H9 (cell line): ENCODE measurements at regions not wholly inside any gene's neighbourhood (a gene's known extent, or its start where the extent isn't known, plus 50 kb on each side); places are given as distances from the start of the nearest gene placed in this dataset.

Experiments used
- DNase-seq: peaks from one replicate; pipeline ENCODE4 v3.0.0-alpha.2; 2017
- H2AFZ ChIP-seq: one replicate; pipeline ENCODE4 v1.6.1; 2013; ENCODE audit warnings: mild to moderate bottlenecking, low read length, control low read depth, moderate library complexity
- H2AK5ac ChIP-seq: 2 replicates; pipeline ENCODE4 v1.6.1; 2013; ENCODE audit warnings: low read length, control low read depth, mixed read lengths; ENCODE audit not compliant: insufficient read length
- H2BK120ac ChIP-seq: one replicate; pipeline ENCODE4 v1.6.1; 2013; ENCODE audit warnings: low read depth, mild to moderate bottlenecking, low read length, control low read depth, inconsistent platforms; ENCODE audit not compliant: poor library complexity, severe bottlenecking
- H2BK12ac ChIP-seq: 2 replicates; pipeline ENCODE4 v1.6.1; 2013; ENCODE audit warnings: low read length, control low read depth, mixed read lengths, low read depth; ENCODE audit not compliant: insufficient read length
- H2BK15ac ChIP-seq: 2 replicates; pipeline ENCODE4 v1.6.1; 2013; ENCODE audit warnings: low read depth, low read length, control low read depth
- H2BK20ac ChIP-seq: one replicate; pipeline ENCODE4 v1.6.1; 2013; ENCODE audit warnings: low read depth, mild to moderate bottlenecking, low read length, control low read depth, inconsistent platforms; ENCODE audit not compliant: poor library complexity, severe bottlenecking
- H2BK5ac ChIP-seq: 2 replicates; pipeline ENCODE4 v1.6.1; 2013; ENCODE audit warnings: low read length, control low read depth, mixed read lengths; ENCODE audit not compliant: insufficient read length
- H3K14ac ChIP-seq: 2 replicates; pipeline ENCODE4 v1.6.1; 2013; ENCODE audit warnings: low read length, control low read depth; ENCODE audit not compliant: insufficient read depth
- H3K18ac ChIP-seq: 2 replicates; pipeline ENCODE4 v1.6.1; 2013; ENCODE audit warnings: low read depth, mild to moderate bottlenecking, mixed read lengths, low read length, control low read depth; ENCODE audit not compliant: insufficient read length
- H3K23ac ChIP-seq: 2 replicates; pipeline ENCODE4 v1.6.1; 2013; ENCODE audit warnings: low read length, control low read depth, mixed read lengths, low read depth; ENCODE audit not compliant: insufficient read length
- H3K23me2 ChIP-seq: 2 replicates; pipeline ENCODE4 v1.6.1; 2013; ENCODE audit warnings: low read depth, mild to moderate bottlenecking, mixed read lengths, low read length, control low read depth; ENCODE audit not compliant: insufficient read length, poor library complexity, severe bottlenecking
- H3K27ac ChIP-seq: 2 replicates; pipeline ENCODE4 v1.5.1; 2013; ENCODE audit warnings: low read length, control low read depth, mixed read lengths, low read depth; ENCODE audit not compliant: insufficient read length
- H3K27me3 ChIP-seq: 2 replicates; pipeline ENCODE4 v1.6.1; 2013; ENCODE audit warnings: low read length, control low read depth, inconsistent platforms; ENCODE audit not compliant: insufficient read depth
- H3K4ac ChIP-seq: 2 replicates; pipeline ENCODE4 v1.6.1; 2013; ENCODE audit warnings: low read depth, mild to moderate bottlenecking, control low read depth, inconsistent platforms, low read length, moderate library complexity
- H3K4me1 ChIP-seq: 2 replicates; pipeline ENCODE4 v1.6.1; 2013; ENCODE audit warnings: low read length, control low read depth, inconsistent platforms; ENCODE audit not compliant: insufficient read depth
- H3K4me2 ChIP-seq: 2 replicates; pipeline ENCODE4 v1.6.1; 2013; ENCODE audit warnings: low read length, control low read depth, mixed read lengths; ENCODE audit not compliant: insufficient read length, insufficient read depth
- H3K56ac ChIP-seq: 2 replicates; pipeline ENCODE4 v1.6.1; 2013; ENCODE audit warnings: low read depth, mild to moderate bottlenecking, mixed read lengths, low read length, control low read depth; ENCODE audit not compliant: insufficient read length
- H3K79me1 ChIP-seq: 2 replicates; pipeline ENCODE4 v1.6.1; 2013; ENCODE audit warnings: low read depth, mild to moderate bottlenecking, moderate library complexity, low read length, control low read depth, inconsistent platforms; ENCODE audit not compliant: insufficient read depth, poor library complexity, severe bottlenecking
- H3K79me2 ChIP-seq: 2 replicates; pipeline ENCODE4 v1.6.1; 2013; ENCODE audit warnings: low read length, control low read depth, inconsistent platforms; ENCODE audit not compliant: insufficient read depth
- H3K9ac ChIP-seq: 2 replicates; pipeline ENCODE4 v1.6.1; 2013; ENCODE audit warnings: low read length, control low read depth, mixed read lengths; ENCODE audit not compliant: insufficient read length; ENCODE audit errors: extremely low read depth
- H3K9me3 ChIP-seq: one replicate; pipeline ENCODE4 v1.6.1; 2013; ENCODE audit warnings: low read depth, low read length, inconsistent platforms; ENCODE audit not compliant: control insufficient read depth
- H3T11ph ChIP-seq: one replicate; pipeline ENCODE4 v1.6.1; 2013; ENCODE audit warnings: mild to moderate bottlenecking, low read length, control low read depth, inconsistent platforms
- H4K20me1 ChIP-seq: one replicate; pipeline ENCODE4 v1.6.1; 2013; ENCODE audit not compliant: control insufficient read depth, insufficient read length, insufficient read depth
- H4K5ac ChIP-seq: 2 replicates; pipeline ENCODE4 v1.6.1; 2013; ENCODE audit warnings: low read depth, mild to moderate bottlenecking, mixed read lengths, low read length, control low read depth; ENCODE audit not compliant: insufficient read length
- H4K8ac ChIP-seq: replicated peaks from 2 replicates; pipeline ENCODE4 v1.6.1; 2013; ENCODE audit warnings: low read length, control low read depth, mixed read lengths, low read depth; ENCODE audit not compliant: insufficient read length
- H4K91ac ChIP-seq: 2 replicates; pipeline ENCODE4 v1.6.1; 2013; ENCODE audit warnings: low read depth, mild to moderate bottlenecking, moderate library complexity, mixed read lengths, low read length, control low read depth; ENCODE audit not compliant: insufficient read length
- H3K27ac Mint-ChIP-seq, 3 experiments: 2 replicates in 2 of 3; 3 replicates in 1 of 3; pipeline ENCODE4 v1.8.0; 2020 to 2021; ENCODE audit warnings: mixed read lengths in 3 of 3, mild to moderate bottlenecking in 1 of 3, moderate library complexity in 1 of 3
- H3K27me3 Mint-ChIP-seq: 2 replicates; pipeline ENCODE4 v1.8.0; 2021; ENCODE audit warnings: low read depth, mild to moderate bottlenecking, moderate library complexity, mixed read lengths
- H3K36me3 Mint-ChIP-seq, 3 experiments: 2 replicates in 2 of 3; 3 replicates in 1 of 3; pipeline ENCODE4 v1.8.0; 2020 to 2021; ENCODE audit warnings: low read depth in 3 of 3, mixed read lengths in 3 of 3; ENCODE audit not compliant: insufficient read depth in 1 of 3
- H3K4me1 Mint-ChIP-seq, 2 experiments: 2 replicates each; pipeline ENCODE4 v1.8.0; 2020; ENCODE audit warnings: mixed read lengths in 2 of 2
- H3K4me3 Mint-ChIP-seq, 2 experiments: 2 replicates in 1 of 2; 3 replicates in 1 of 2; pipeline ENCODE4 v1.8.0; 2020 to 2021; ENCODE audit warnings: mild to moderate bottlenecking in 2 of 2, mixed read lengths in 2 of 2, moderate library complexity in 1 of 2
- H3K9me3 Mint-ChIP-seq, 2 experiments: 2 replicates in 1 of 2; 3 replicates in 1 of 2; pipeline ENCODE4 v1.8.0; 2020; ENCODE audit warnings: mild to moderate bottlenecking in 2 of 2, mixed read lengths in 2 of 2, moderate library complexity in 1 of 2
- CTCF ChIP-seq: fragments of 200-600 bp; sonication (generic); conservative IDR thresholded peaks from 3 replicates; pipeline ENCODE4 v1.8.0; 2021; ENCODE audit warnings: antibody characterized with exemption, mild to moderate bottlenecking
- WGBS: extraction: QIAGEN DNeasy Blood & Tissue Kit; methylation state at CpG from one replicate; pipeline ENCODE4 v1.1.7; 2013; ENCODE audit warnings: missing lambda C conversion rate, low lambda C conversion rate, mixed read lengths; ENCODE audit not compliant: insufficient read length; ENCODE audit errors: extremely low coverage; 5-methylcytosine and 5-hydroxymethylcytosine counted together

GRCh38 chr10:117443686-117444041 lies 68.4 kb upstream of the PDZD8 start:
- no peak for TF ChIP-seq CTCF
- no peak overlapping the region for H3K4me3 Mint-ChIP-seq

More at GRCh38 chr10:117443686-117444041, 68.4 kb upstream of the PDZD8 start:
- no peak overlapping the region for H3K4ac ChIP-seq
- no peak overlapping the region for H2BK5ac ChIP-seq
- H3K9me3 ChIP-seq: peaks cover 15% of the 10 kb centered on the region
- H4K91ac ChIP-seq: no peak overlapping the region
- no peak overlapping the region for H3K27ac ChIP-seq
- no peaks in the 10 kb centered on the region for H4K20me1 ChIP-seq
- no peak overlapping the region for H3K23ac ChIP-seq
- H3K27me3 ChIP-seq: no peaks in the 10 kb centered on the region
- no peak overlapping the region for H2BK120ac ChIP-seq
- H2BK20ac ChIP-seq: no peak overlapping the region
- no peak overlapping the region for H2AK5ac ChIP-seq
- no peaks in the 10 kb centered on the region for H3K79me2 ChIP-seq
- no peak overlapping the region for H2BK15ac ChIP-seq
- no peak overlapping the region for H2AFZ ChIP-seq
- no peak overlapping the region for H3K9ac ChIP-seq
- H3T11ph ChIP-seq: no peak overlapping the region
- Mint-ChIP-seq H3K27me3 (peaks cover 27% of the 10 kb centered on the region), H3K9me3 (peaks cover 39 to 41% of the 10 kb centered on the region in 2 experiments), H3K36me3 (peaks cover 15 to 36% (median 17%) of the 10 kb centered on the region in 3 experiments), H3K4me1 (peaks cover 1 to 4% of the 10 kb centered on the region in 2 experiments; a peak in 3 of 4 replicates), H3K27ac (no peak overlapping the region)
- H3K79me1 ChIP-seq: no peaks in the 10 kb centered on the region
- no peak for DNase-seq
- H3K18ac ChIP-seq: no peak overlapping the region
- no peak overlapping the region for H2BK12ac ChIP-seq
- no peak overlapping the region for H3K56ac ChIP-seq
- H3K4me1 ChIP-seq: no peaks in the 10 kb centered on the region
- no peak overlapping the region for H4K5ac ChIP-seq
- H3K23me2 ChIP-seq: no peaks in the 10 kb centered on the region
- WGBS: no CpG with 5 or more reads among the region's 6 CpGs
- H3K14ac ChIP-seq: no peak overlapping the region
- H3K4me2 ChIP-seq: no peak overlapping the region
- no peak overlapping the region for H4K8ac ChIP-seq
